ENCODE measurements at regions not wholly inside any gene's neighbourhood (a gene's known extent, or its start where the extent isn't known, plus 50 kb on each side); places are given as distances from the start of the nearest gene placed in this dataset.

DNA sequence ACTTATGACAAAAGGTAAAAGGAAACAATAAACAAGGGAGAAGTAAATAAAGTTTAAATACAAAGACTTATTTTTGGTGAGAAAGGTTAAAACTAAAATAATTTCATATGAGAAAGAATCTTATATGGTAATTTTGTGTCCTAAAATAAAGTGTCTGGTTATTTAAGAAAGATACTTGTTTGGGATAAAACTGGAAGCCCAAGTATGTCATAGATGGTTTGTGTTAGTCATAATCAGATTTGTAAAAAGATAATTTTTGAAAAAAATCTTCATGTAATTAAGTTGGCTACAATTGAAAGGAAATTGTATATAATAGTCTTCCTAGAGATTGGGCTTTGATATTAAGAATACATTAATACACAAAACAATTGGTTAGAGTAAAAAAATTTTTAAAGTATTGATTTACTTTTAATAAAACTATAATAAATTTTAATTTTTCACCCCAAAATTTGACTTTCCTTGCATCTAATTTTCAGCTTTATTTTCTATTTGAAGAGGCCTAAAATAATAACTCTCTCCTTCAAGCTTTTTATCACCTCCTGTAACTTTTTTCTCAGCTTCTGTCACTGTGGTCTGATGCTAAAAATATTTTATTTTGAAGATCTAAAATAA, 315.6 kb downstream of the SLITRK5 start:
- TF ChIP-seq, protein P1, sequence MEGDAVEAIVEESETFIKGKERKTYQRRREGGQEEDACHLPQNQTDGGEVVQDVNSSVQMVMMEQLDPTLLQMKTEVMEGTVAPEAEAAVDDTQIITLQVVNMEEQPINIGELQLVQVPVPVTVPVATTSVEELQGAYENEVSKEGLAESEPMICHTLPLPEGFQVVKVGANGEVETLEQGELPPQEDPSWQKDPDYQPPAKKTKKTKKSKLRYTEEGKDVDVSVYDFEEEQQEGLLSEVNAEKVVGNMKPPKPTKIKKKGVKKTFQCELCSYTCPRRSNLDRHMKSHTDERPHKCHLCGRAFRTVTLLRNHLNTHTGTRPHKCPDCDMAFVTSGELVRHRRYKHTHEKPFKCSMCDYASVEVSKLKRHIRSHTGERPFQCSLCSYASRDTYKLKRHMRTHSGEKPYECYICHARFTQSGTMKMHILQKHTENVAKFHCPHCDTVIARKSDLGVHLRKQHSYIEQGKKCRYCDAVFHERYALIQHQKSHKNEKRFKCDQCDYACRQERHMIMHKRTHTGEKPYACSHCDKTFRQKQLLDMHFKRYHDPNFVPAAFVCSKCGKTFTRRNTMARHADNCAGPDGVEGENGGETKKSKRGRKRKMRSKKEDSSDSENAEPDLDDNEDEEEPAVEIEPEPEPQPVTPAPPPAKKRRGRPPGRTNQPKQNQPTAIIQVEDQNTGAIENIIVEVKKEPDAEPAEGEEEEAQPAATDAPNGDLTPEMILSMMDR (IDR thresholded peaks at IDR 0.05; ENCODE audit: low read depth, low read length, poor library complexity, severe bottlenecking) = no peak
- no peak for TF ChIP-seq EZH2phosphoT487 (IDR thresholded peaks at IDR 0.05; ENCODE audit: borderline replicate concordance, low read length)
